SIG-M5 treated with dmso at 0.1 percent for 504 hours (cell line): ENCODE measurements at regions not wholly inside any gene's neighbourhood (a gene's known extent, or its start where the extent isn't known, plus 50 kb on each side); places are given as distances from the start of the nearest gene placed in this dataset.

ENCODE experiments used
- DNase-seq: peaks from one replicate; lab custom pipeline; 2025; ENCODE audit not compliant: unreplicated experiment; lab: John Stamatoyannopoulos, UW

- DNase-seq, result no peak
Observed at GRCh38 chr14:41409806-41410205, 196.9 kb upstream of the LRFN5 start.

- no peak for DNase-seq
Observed at GRCh38 chr14:41404126-41404525, 202.6 kb upstream of the LRFN5 start.

- DNase-seq, result no peak
Observed at GRCh38 chr14:41403360-41403759, 203.3 kb upstream of the LRFN5 start.

GRCh38 chr14:41397926-41398325 lies 208.8 kb upstream of the LRFN5 start:
- DNase-seq, result no peak

GRCh38 chr14:41393512-41393911 lies 213.2 kb upstream of the LRFN5 start:
- DNase-seq, result no peak

- no peak for DNase-seq
Observed at GRCh38 chr14:41392226-41392625, 214.4 kb upstream of the LRFN5 start.

GRCh38 chr14:41389355-41389754 lies 217.3 kb upstream of the LRFN5 start:
- no peak for DNase-seq

GRCh38 chr14:41385797-41386196 lies 220.9 kb upstream of the LRFN5 start:
- no peak for DNase-seq

- DNase-seq, result no peak
Observed at GRCh38 chr14:41380017-41380416, 226.7 kb upstream of the LRFN5 start.

GRCh38 chr14:41378526-41378925 lies 228.2 kb upstream of the LRFN5 start:
- DNase-seq, result no peak

- DNase-seq, result no peak
Observed at GRCh38 chr14:41377932-41378331, 228.7 kb upstream of the LRFN5 start.

GRCh38 chr14:41374092-41374491 lies 232.6 kb upstream of the LRFN5 start:
- DNase-seq, result no peak

- no peak for DNase-seq
Observed at GRCh38 chr14:41362139-41362538, 244.5 kb upstream of the LRFN5 start.

- no peak for DNase-seq
Observed at GRCh38 chr14:41360126-41360525, 246.6 kb upstream of the LRFN5 start.

- DNase-seq, result no peak
Observed at GRCh38 chr14:41355866-41356265, 250.8 kb upstream of the LRFN5 start.

GRCh38 chr14:41350476-41350875 lies 256.2 kb upstream of the LRFN5 start:
- no peak for DNase-seq

GRCh38 chr14:41349289-41349910 lies 257.3 kb upstream of the LRFN5 start:
- DNase-seq, result no peak

GRCh38 chr14:41343857-41344256 lies 262.8 kb upstream of the LRFN5 start:
- no peak for DNase-seq

- DNase-seq, result no peak
Observed at GRCh38 chr14:41313196-41313595, 293.5 kb upstream of the LRFN5 start.

- no peak for DNase-seq
Observed at GRCh38 chr14:41303506-41303905, 303.2 kb upstream of the LRFN5 start.

- DNase-seq, result no peak
Observed at GRCh38 chr14:41302776-41303175, 303.9 kb upstream of the LRFN5 start.

- no peak for DNase-seq
Observed at GRCh38 chr14:41299924-41300323, 306.8 kb upstream of the LRFN5 start.

GRCh38 chr14:41298328-41298690 lies 308.4 kb upstream of the LRFN5 start:
- no peak for DNase-seq
